Astrocyte of the spinal cord (primary cell): ENCODE measurements at regions not wholly inside any gene's neighbourhood (a gene's known extent, or its start where the extent isn't known, plus 50 kb on each side); places are given as distances from the start of the nearest gene placed in this dataset.

Source experiments
- DNase-seq: peaks from one replicate; pipeline ENCODE4 v3.0.0; 2011; ENCODE audit warnings: low read depth, low spot score
- H3K4me3 ChIP-seq: 2 replicates; pipeline ENCODE4 v1.5.1; 2011; ENCODE audit warnings: low read depth, mild to moderate bottlenecking, low read length, moderate library complexity
- in situ Hi-C: cut with HindIII; loops from 2 replicates; pipeline ENCODE4 v1.10.0; 2017; ENCODE audit warnings: low sequenced_read_pairs
- TF ChIP-seq, protein P1 (sequence below): IDR thresholded peaks from 2 replicates; pipeline ENCODE4 v1.5.1; 2012; ENCODE audit warnings: low read depth, mild to moderate bottlenecking, low read length, inconsistent platforms

DNA sequence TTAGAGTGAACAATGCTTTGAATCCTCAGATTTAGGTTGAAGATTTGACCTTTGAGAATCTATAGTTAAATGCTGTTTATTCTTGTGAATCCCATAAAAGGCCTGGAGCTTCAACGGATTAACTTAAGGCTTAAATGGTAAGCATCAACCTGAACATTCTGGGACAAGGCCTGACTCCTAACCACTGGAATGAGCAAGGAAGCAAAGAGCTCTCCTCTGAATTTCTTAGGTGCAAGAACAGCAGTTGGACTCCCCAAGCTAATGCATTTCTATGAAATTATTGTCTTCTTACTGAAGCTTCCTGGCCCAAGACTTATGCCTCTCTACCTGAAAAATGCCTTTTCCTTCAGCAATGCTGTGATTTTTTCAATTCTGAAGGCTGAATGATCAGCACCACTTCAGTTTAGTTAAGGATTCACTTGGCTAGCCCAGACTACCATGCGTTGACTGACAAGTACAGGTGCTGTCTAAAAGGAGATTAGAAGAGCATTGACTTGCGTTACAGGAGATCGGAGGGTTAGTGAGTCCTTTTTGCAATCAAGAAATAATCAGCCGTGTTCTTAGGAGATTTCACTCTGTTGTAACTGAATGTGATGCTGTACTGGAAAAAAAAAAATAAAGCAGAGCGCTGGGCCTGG lies 178.5 kb downstream of the ZC3H11B start:
- in situ Hi-C loops = no loop called here
- TF ChIP-seq, protein P1, sequence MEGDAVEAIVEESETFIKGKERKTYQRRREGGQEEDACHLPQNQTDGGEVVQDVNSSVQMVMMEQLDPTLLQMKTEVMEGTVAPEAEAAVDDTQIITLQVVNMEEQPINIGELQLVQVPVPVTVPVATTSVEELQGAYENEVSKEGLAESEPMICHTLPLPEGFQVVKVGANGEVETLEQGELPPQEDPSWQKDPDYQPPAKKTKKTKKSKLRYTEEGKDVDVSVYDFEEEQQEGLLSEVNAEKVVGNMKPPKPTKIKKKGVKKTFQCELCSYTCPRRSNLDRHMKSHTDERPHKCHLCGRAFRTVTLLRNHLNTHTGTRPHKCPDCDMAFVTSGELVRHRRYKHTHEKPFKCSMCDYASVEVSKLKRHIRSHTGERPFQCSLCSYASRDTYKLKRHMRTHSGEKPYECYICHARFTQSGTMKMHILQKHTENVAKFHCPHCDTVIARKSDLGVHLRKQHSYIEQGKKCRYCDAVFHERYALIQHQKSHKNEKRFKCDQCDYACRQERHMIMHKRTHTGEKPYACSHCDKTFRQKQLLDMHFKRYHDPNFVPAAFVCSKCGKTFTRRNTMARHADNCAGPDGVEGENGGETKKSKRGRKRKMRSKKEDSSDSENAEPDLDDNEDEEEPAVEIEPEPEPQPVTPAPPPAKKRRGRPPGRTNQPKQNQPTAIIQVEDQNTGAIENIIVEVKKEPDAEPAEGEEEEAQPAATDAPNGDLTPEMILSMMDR = no peak
- no peak overlapping the region for H3K4me3 ChIP-seq
- DNase-seq = no peak

DNA sequence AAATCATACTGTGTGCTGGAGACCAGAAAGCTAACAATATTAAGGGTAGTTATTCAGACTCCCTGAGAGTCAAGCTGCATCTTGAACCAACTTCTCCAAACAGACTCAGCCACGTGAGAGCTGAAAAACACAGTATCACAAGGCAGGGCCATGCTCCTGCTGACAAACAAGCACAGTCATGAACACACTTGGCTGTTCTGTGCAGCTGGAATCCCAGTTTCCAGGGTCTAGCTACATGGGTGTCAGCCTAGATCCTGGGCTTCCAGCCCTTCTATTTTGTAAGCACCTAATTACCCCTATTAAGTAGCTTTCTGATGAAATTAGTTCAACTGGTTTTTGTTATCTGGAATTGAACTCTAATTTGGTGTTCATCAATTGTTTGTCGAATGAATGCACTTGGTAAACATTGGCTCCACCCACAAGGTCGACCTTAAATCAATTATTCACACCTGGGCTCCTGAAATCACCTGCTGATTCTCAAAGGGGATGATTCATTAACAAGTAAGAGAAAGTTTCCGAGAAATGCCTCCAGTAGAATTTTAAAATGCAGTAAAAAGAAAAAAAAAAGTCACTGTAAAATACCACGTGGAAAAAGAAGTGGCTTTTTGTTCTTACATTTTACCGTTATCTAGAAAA lies 179.3 kb downstream of the ZC3H11B start:
- TF ChIP-seq, protein P1 = no peak
- in situ Hi-C loops = no loop called here
- DNase-seq = no peak
- H3K4me3 ChIP-seq = no peak overlapping the region

DNA sequence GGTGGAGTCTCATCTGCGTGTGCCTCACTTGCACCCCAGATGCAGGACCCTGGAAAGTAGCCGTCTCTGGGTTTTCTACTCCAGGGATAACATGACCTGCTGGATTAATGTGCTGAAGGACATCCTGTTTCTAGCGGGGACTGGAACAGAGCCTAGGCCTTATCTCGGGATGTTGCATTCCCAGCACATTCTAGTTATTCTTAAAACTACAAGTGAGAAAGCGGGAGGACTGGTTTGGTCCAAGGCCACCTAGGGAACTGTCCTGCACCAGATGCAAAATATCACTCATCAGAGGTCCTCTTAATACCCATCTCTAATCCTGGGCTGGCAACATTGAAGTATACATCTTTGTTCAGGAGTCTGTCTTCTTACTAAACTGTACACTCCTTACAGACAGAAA lies 179.9 kb downstream of the ZC3H11B start:
- TF ChIP-seq, protein P1 = no peak
- in situ Hi-C loops = no loop called here
- no peak for DNase-seq
- no peak overlapping the region for H3K4me3 ChIP-seq

DNA sequence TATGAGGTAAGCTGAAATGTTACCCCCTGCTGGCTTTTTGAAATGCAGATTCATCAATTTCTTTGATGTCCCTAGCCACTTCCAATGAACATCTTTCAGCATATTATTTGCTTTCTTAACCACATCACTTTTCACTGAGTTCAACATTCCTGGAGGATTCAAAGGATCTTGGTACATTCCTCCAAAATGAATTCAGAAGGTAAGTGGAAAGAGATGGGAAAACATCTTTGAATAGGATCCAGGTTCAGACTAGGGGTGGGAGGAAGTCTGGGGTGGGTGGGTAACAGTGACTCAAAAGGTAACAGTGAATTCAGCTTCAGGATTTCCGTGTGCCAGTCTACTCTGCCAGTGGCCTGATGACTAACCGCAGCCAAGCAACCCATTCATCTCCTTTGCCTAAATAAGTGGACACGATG lies 180.7 kb downstream of the ZC3H11B start:
- in situ Hi-C loops = no loop called here
- no peak overlapping the region for H3K4me3 ChIP-seq
- TF ChIP-seq, protein P1 = no peak
- DNase-seq = no peak

DNA sequence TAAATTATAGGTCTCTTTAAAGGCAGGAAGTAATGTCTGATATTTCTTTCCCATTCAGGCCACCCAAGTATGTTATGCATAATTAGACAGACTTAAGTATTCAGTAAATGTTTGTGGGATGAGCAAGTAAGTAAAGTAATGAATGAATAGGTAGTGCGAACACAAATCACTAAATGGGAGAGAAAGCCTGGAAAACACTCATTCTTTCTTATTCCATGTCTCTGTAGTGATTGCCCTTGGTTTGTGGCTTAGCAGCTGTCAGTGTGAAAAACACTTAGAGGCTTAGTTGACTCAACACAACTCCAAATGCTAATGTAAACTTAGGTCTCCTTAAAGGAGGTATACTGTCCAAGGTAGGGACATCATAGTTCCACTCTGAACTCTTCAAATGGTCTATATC lies 182.5 kb downstream of the ZC3H11B start:
- no peak for DNase-seq
- no peak overlapping the region for H3K4me3 ChIP-seq
- in situ Hi-C loops = no loop called here

DNA sequence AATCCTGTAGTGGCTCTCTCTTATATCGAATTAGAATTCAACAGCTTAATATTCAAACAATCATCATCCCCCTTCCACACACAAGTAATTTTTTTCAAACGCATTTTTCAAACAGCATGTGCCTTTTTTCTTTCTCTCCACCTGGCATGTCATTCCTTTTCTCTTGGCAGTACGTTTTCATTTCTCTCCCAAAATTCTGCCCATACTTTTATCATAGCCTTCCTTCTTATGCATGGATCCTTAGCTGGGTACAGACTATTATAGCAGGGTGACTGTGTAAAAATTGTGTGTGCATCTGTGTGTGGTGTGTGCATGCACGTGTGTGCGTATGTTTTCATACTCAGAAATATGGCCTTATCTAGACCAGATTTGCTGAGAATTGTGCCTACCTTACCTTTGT lies 184.3 kb downstream of the ZC3H11B start:
- in situ Hi-C loops = no loop called here
- H3K4me3 ChIP-seq = no peak overlapping the region
- TF ChIP-seq, protein P1 = no peak
- no peak for DNase-seq

More for the DNA sequence above, 182.5 kb downstream of the ZC3H11B start:
- TF ChIP-seq, protein P1 = no peak
